ENCODE measurements at regions not wholly inside any gene's neighbourhood (a gene's known extent, or its start where the extent isn't known, plus 50 kb on each side); places are given as distances from the start of the nearest gene placed in this dataset.

DNA sequence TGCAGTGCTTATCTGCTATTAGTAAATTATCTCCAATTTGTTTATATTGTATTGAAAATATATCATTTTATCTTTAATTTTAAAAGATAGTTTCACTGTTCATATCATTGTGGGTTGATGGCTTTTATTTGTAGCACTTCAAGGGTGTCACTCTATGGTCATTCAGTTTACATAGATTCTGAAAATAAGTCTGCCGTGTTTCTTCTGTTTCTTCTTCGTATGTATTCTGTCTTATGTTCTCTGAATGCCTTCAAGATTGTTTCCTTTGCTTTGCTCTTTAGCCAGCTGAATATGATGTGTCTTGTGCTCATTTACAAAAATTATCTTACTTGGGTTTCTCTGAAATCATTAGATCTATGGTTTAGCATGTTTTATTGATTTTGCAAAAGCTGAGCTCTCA is 359.9 kb downstream of the CYLC2 start:
- TF ChIP-seq, protein P1, sequence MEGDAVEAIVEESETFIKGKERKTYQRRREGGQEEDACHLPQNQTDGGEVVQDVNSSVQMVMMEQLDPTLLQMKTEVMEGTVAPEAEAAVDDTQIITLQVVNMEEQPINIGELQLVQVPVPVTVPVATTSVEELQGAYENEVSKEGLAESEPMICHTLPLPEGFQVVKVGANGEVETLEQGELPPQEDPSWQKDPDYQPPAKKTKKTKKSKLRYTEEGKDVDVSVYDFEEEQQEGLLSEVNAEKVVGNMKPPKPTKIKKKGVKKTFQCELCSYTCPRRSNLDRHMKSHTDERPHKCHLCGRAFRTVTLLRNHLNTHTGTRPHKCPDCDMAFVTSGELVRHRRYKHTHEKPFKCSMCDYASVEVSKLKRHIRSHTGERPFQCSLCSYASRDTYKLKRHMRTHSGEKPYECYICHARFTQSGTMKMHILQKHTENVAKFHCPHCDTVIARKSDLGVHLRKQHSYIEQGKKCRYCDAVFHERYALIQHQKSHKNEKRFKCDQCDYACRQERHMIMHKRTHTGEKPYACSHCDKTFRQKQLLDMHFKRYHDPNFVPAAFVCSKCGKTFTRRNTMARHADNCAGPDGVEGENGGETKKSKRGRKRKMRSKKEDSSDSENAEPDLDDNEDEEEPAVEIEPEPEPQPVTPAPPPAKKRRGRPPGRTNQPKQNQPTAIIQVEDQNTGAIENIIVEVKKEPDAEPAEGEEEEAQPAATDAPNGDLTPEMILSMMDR (conservative IDR thresholded peaks at IDR 0.05; ENCODE audit: low read length) = no peak
- no peak for TF ChIP-seq EZH2phosphoT487 (IDR thresholded peaks at IDR 0.05; ENCODE audit: borderline replicate concordance, low read depth, low read length)

Data from OCI-LY7 (cell line).